HG03558 (cell line): ENCODE measurements at regions not wholly inside any gene's neighbourhood (a gene's known extent, or its start where the extent isn't known, plus 50 kb on each side); places are given as distances from the start of the nearest gene placed in this dataset.

ENCODE experiments used
- ATAC-seq: cut with Tn5 transposase; IDR thresholded peaks from one replicate; pipeline ENCODE4 v1.9.1; 2021; ENCODE audit warnings: moderate number of reproducible peaks; ENCODE audit not compliant: unreplicated experiment; ENCODE audit errors: extremely low read depth

DNA sequence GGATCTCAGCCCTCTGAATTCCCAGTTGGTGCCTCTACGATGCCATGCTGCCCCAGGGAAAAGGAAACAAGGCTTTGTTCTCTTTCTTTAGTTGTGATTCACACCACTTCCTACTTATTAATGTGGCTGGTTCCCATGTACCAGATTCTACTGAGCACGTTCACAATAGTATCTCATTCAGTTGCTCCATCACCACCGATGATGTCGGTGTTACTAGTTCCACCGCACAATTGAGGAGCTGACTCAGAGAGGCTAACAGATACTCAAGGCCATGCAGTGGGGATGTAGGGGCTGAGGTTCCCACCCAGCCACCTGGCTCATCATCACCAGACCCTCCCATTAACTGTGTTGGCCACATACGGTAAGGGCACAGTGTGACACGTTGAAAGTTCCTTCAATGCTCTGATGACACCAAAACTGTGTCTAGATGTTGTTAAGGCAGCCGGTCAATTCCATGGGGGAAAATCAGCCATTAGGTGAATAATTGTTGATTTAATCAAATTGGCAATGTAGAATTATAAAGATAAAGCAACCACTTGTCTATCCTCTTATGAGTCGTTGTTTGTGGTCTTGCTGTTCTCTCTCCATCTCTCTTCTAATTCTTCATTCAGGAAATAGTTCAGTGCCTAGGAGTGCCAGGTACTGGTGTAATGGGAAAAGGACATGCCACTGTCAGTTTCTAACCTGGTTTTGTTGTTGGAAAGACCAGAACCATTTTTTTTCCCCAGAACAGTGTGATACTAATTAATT, 244.2 kb upstream of the CRY1 start:
- ATAC-seq, result no peak

GRCh38 chr12:107339487-107339886, 246.1 kb upstream of the CRY1 start:
- ATAC-seq, result no peak

GRCh38 chr12:107339932-107340331, 246.6 kb upstream of the CRY1 start:
- no peak for ATAC-seq

DNA sequence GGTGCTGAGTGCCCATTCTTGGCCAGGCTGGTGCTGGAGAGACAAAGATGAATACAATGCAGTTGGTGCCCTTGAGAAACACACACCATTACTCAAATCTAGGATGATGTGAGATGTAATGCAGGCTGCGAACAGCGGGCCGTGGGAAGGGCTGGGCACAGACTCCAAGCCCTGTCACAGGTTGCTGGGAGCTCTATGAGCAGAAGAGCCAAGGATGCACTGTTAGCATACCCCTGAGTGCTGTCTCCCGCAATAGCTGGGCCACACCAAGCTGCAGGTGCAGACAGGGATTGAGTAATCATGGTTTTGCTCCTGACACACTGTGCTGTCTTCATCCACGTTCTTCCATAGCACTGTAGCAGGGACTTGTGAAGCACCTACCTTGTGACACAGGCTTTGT, 247.5 kb upstream of the CRY1 start:
- no peak for ATAC-seq

- ATAC-seq, result no peak
These were observed 250.9 kb upstream of the CRY1 start for GRCh38 chr12:107344035-107344808.

- ATAC-seq, result no peak
These were observed 253.9 kb upstream of the CRY1 start for GRCh38 chr12:107347261-107347660.

GRCh38 chr12:107349008-107349747, 255.8 kb upstream of the CRY1 start:
- ATAC-seq, result no peak

DNA sequence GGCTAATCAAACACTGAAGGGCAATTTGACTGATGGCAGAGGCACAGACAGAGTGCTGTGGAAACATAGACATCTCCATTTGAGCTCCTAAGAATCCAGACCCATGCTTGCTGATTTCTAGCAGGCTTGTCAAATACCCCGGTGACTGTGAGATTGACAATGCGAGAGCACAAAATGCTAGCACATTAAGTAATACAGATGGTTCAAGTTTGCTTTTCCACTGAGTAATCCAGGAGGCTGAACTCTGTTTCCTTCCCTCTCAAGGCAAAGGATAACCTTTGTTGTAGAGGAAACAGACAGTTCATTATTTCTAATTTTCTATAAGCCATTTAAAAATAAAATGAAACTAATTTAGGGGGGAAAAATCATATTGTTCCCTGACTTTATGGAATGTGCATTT, 256.5 kb upstream of the CRY1 start:
- ATAC-seq, result no peak

DNA sequence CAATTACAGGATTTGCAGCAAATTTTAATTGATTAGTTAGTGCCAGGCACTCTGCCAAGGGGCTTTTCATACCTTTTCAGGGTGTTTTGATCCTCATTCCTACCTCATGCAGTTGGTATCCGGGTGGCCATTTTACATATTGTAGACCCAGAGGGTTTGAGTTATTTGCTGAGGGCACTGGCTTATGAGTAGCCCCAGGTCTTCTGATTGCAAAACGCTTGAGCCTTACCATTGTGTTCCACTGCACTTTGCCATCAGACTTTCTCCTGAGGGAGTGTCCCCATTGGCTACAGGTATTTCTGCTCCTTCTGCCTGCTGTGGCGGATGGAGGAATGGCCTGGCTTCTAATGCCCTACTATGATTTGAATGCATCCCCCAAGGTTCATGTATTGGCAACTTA, 257.8 kb upstream of the CRY1 start:
- no peak for ATAC-seq

GRCh38 chr12:107351713-107352112, 258.4 kb upstream of the CRY1 start:
- ATAC-seq, result no peak

DNA sequence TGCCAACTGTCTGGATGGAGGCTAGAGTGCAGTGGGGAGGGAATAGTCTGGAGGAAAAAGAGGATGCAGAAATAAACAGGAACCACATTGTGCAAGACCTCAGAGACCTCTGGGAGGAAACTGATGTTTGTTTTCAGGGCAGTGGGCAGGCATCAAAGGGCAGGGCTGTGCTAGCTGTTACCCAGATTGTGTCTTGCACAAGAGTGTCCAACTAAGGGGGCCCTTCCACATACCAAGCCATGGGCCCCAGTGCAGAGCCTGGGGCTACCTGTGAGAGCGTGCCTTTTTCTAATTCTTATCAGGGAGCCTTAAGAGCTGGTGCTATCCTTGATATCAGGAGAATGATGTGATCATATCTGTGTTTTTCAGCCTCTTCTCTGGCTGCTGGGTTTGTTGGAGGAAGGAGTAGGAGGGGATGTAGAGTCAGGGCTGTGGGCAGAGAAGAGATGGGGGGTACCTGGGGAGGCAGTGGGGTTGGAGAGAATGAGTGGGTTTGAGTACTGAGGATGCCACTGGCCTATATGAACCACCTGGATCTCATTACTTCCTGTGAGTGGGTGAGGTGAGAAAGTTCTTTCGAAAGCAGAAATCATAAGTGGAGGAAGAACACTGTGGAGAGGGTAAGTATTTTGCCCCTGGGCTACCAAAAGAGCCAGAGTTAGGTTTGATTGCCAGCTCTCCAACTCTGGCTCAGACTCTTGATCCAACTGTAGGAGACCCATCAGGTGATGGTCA, 259.2 kb upstream of the CRY1 start:
- ATAC-seq, result no peak

- no peak for ATAC-seq
These were observed 260.0 kb upstream of the CRY1 start for GRCh38 chr12:107353312-107353711.

GRCh38 chr12:107355004-107355565, 261.7 kb upstream of the CRY1 start:
- no peak for ATAC-seq

GRCh38 chr12:107355612-107356011, 262.3 kb upstream of the CRY1 start:
- no peak for ATAC-seq

DNA sequence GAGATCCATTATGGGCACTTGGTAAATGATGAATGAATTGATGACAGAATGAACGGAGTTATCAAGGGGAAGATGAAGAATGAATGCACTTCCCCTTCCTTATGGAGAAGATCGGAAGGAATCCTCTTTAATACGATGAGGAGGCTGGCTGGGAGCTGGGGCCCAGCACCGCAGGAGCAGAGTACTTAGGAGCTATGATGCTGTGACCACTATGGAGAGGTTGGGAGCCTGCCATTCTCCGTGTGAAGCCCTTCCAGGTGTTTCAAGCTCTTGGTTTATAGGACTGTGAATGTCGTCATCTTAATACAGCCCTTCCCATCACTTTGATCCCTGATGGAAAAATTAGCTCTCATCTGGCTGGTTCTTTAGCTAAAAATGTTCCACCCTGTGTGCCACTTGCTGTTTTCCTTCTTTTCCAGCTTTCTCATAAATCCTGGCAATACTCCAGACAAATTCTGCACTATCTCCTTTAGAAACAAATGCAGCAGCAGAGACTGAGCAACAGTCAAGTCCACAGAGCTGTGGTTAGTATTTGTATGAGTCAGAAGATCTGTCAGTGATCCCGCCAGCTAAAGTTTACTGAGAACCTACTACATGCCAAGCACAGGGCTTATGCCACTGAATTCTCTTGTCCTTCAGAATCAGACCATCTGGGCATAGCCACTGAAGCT, 263.1 kb upstream of the CRY1 start:
- no peak for ATAC-seq

DNA sequence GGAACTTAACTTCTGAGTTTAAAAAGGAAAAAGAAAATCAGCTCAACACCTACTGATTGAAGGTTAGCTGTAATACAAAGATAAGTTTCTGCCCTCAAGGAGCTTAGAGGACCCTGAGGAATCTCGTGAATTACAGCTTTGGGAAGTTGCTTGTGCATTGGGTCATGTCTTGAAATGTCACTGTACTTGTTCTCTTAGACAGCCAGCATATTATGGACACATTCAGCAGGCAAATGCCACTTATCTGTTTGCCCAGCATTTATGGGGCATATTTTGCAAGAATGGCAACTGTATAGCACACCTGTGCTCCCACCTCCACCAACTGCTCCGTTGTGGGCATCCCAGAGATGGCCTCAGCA, 263.6 kb upstream of the CRY1 start:
- no peak for ATAC-seq

- ATAC-seq, result no peak
These were observed 266.0 kb upstream of the CRY1 start for GRCh38 chr12:107359382-107359781.

DNA sequence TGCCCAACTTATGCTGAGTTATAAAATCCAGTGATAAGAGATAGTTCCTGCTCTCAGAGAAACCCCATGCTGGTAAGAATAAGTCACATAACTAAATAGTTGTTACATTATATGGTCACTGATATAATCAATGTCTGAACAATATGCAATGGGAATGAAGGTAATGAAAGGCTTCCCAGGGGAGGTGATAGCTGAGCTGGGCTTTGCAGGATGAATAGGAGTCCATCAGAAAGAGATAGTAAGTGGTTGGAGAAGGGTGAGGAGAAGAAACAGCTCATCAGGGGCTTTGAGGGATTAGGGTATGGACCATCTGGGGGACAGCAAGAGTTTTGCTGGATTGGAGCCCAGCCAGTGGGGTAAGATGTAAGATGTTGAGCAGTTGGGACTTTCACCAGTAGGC, 266.7 kb upstream of the CRY1 start:
- no peak for ATAC-seq

DNA sequence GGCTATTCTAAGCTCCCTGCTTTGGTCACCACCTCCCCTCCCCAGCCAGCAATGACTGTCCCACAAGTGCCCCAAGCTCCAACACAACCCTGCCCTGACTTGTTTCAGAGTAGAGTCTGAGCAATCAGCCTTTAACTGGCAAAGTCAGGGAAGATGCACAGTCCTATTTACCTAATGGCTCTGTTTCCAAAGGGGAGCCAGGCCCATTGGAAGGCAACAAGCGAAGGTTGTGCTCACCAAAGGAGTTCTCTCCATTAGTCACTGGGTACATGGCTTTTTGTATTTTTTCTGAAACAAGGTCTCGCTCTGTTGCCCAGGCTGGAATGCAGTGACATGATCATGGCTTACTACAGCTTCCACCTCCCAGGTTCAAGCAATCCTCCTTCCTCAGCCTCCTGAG, 267.1 kb upstream of the CRY1 start:
- no peak for ATAC-seq

DNA sequence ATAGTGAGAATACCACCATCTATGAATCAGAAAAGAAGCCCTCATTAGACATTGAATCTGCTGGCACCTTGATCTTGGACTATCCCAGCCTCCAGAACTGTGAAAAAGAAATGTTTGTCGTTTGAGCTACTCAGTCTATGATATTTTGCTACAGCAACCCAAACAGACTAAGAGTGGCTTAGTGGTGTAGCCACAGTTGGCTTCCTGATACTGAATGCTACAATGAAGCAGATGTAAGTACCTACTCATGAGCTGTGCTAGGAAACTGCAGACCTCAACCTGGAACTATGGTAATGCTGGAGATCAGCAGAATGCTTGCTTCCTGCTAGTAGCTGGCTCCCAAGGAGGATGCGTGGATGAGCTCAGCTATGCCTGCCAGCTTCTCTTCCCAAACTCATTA, 268.6 kb upstream of the CRY1 start:
- no peak for ATAC-seq
